HG03103 (cell line): ENCODE measurements at regions not wholly inside any gene's neighbourhood (a gene's known extent, or its start where the extent isn't known, plus 50 kb on each side); places are given as distances from the start of the nearest gene placed in this dataset.

Source experiments
- ATAC-seq: cut with Tn5 transposase; IDR thresholded peaks from one replicate; pipeline ENCODE4 v1.9.1; 2021; ENCODE audit warnings: low read depth; ENCODE audit not compliant: unreplicated experiment

DNA sequence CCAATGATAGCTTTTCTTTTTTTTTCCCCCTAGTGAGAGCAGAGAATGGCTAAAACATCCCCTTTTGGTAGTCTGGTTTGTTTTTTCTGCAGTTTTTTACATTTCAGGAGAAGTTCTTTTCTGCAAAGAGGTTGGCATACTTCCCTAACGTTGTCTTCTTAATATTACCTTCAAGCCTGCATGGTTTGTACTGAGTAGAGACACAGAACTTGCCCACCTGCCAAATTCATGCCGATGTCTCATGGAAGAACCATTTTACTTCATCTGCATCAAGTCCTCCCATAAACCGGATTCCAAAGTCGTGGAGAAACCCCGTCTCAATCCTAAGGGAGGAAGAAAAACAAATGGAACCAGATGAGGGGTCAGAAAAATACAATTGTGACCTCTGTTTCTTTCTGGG lies 89.7 kb downstream of the SHOX start:
- no peak for ATAC-seq

DNA sequence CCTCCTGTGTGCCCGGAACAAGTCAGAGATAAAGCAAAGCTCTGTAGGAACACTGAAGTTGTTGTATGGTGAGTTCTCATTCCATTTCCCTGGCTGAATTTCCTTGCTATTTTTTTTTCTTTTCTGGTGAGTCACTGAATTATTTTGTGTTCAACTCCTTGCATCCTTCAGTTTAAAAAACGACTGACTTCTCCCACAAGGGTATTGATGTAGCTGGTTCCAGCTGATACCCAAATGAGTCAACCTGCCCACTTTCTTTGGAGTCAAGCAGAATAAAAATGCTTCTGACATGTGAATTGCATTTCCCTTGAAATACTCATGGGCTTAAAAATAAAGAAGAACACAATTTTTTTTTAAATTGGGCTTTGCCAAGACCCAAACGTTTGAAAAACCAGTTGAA lies 85.5 kb downstream of the SHOX start:
- ATAC-seq = no peak

- no peak for ATAC-seq
Observed at GRCh38 chrX:714131-714530, 83.5 kb downstream of the SHOX start.
